ENCODE measurements at regions not wholly inside any gene's neighbourhood (a gene's known extent, or its start where the extent isn't known, plus 50 kb on each side); places are given as distances from the start of the nearest gene placed in this dataset.

GRCh38 chr19:46944123-46944748 lies 75.4 kb upstream of the NPAS1 start:
- H3K36me3 ChIP-seq (ENCODE audit: low read depth), result peaks cover 38% of the 10 kb centered on the region
- H3K4me3 ChIP-seq (ENCODE audit: severe bottlenecking), result no peak overlapping the region
- H3K9me3 ChIP-seq (ENCODE audit: severe bottlenecking), result no peaks in the 10 kb centered on the region
- H3K27ac ChIP-seq (ENCODE audit: poor library complexity, severe bottlenecking), result no peak overlapping the region
- peaks cover under 1% of the 10 kb centered on the region for H3K4me1 ChIP-seq (ENCODE audit: insufficient read depth, poor library complexity, severe bottlenecking)
- no peak for DNase-seq (ENCODE audit: low spot score)
- no peak for TF ChIP-seq CTCF (IDR thresholded peaks at IDR 0.05; ENCODE audit: poor library complexity, severe bottlenecking)
- H3K27me3 ChIP-seq (ENCODE audit: insufficient read depth, poor library complexity, severe bottlenecking), result no peaks in the 10 kb centered on the region
- no peak for ATAC-seq (ENCODE audit: low read depth)

- ATAC-seq (ENCODE audit: low read depth) (no peak), DNase-seq (ENCODE audit: low spot score) (no peak)
- peaks cover 31% of the 10 kb centered on the region for H3K36me3 ChIP-seq (ENCODE audit: low read depth)
- peaks cover 9% of the 10 kb centered on the region for H3K4me1 ChIP-seq (ENCODE audit: insufficient read depth, poor library complexity, severe bottlenecking)
- H3K4me3 ChIP-seq (ENCODE audit: severe bottlenecking), result no peak overlapping the region
- H3K27me3 ChIP-seq (ENCODE audit: insufficient read depth, poor library complexity, severe bottlenecking), result no peaks in the 10 kb centered on the region
- TF ChIP-seq CTCF (IDR thresholded peaks at IDR 0.05; ENCODE audit: poor library complexity, severe bottlenecking), result no peak
- no peak overlapping the region for H3K27ac ChIP-seq (ENCODE audit: poor library complexity, severe bottlenecking)
- no peaks in the 10 kb centered on the region for H3K9me3 ChIP-seq (ENCODE audit: severe bottlenecking)
Observed at GRCh38 chr19:46944918-46945628, 74.6 kb upstream of the NPAS1 start.

DNA sequence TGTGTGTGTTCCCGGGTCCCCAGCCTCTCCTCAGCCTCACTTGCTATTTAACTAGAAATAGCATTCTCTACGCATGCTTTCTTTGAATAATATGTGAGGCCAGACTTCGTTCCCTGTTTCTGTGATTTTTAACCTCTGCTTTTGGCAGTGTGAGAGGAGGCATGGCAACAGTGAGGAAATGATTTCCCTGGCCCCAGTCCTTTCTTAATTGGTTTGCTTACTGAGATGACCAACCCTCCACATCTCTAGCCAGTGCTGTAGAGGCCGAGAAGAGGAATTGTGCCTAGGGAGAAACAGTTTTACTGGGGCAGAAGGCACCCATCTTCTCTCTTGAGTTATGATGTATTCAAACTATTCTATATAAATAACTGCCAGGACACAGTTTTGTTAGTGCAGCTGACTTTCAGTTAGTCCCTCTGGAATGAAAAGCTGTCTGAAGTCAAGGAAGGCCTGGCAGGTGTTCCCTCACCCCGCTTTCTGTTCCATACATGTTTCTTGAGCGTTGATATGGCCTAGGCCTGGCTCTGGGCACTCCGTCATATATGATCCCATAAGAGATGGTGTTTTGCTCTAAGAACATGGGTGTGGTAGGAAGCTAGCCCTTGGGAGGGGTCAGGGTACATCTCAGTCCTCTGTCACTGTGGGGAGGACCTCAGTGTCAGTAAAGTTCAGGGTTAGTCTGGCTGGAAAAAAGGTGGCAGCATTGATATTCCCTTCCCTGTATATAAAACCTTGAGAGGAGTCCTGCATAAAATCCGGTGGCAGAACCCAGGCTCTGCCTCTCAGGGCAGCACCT lies 73.7 kb upstream of the NPAS1 start:
- ATAC-seq (ENCODE audit: low read depth) (no peak), DNase-seq (ENCODE audit: low spot score) (no peak)
- no peak overlapping the region for H3K4me3 ChIP-seq (ENCODE audit: severe bottlenecking)
- H3K27ac ChIP-seq (ENCODE audit: poor library complexity, severe bottlenecking), result no peak overlapping the region
- peaks cover 17% of the 10 kb centered on the region for H3K4me1 ChIP-seq (ENCODE audit: insufficient read depth, poor library complexity, severe bottlenecking)
- peaks cover 30% of the 10 kb centered on the region for H3K36me3 ChIP-seq (ENCODE audit: low read depth)
- H3K9me3 ChIP-seq (ENCODE audit: severe bottlenecking), result no peaks in the 10 kb centered on the region
- TF ChIP-seq CTCF (IDR thresholded peaks at IDR 0.05; ENCODE audit: poor library complexity, severe bottlenecking), result no peak
- H3K27me3 ChIP-seq (ENCODE audit: insufficient read depth, poor library complexity, severe bottlenecking), result no peaks in the 10 kb centered on the region

DNA sequence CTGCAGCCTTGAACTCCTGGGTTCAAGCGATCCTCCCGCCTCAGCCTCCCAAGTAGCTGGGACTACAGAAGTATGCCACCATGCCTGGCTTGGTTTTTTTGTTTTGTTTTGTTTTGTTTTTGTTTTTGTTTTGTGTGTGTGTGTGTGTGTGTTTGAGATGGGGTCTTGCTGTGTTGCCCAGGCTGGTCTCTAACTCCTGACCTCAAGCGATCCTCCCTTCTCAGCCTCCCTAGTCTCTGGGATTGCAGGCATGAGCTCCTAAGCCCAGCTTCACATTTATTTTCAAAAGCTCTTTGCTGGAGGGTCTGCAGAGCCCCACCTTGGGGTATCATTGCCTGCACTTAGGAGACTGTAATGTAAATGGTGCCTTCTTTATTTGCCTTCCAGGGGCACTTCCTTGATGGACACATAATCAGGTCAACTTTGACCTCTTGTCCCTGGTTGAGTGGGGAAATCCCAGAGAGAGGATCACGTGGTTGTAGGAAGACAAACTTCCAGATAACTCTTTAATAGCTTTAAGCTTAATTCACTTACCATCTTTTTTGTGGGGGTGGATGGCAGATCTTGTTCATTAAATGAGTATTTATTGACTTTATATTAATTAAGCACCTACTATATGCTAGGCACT lies 72.9 kb upstream of the NPAS1 start:
- H3K9me3 ChIP-seq (ENCODE audit: severe bottlenecking), result no peaks in the 10 kb centered on the region

More for the DNA sequence above, 72.9 kb upstream of the NPAS1 start:
- Histone ChIP-seq H3K4me3 (ENCODE audit: severe bottlenecking) (no peak overlapping the region), H3K36me3 (ENCODE audit: low read depth) (peaks cover 27% of the 10 kb centered on the region), H3K27ac (ENCODE audit: poor library complexity, severe bottlenecking) (no peak overlapping the region), H3K4me1 (ENCODE audit: insufficient read depth, poor library complexity, severe bottlenecking) (peaks cover 26% of the 10 kb centered on the region), H3K27me3 (ENCODE audit: insufficient read depth, poor library complexity, severe bottlenecking) (no peaks in the 10 kb centered on the region)
- ATAC-seq (ENCODE audit: low read depth) (no peak), DNase-seq (ENCODE audit: low spot score) (no peak)
- TF ChIP-seq CTCF (IDR thresholded peaks at IDR 0.05; ENCODE audit: poor library complexity, severe bottlenecking), result no peak

All from RWPE2 (cell line).